ENCODE measurements at regions not wholly inside any gene's neighbourhood (a gene's known extent, or its start where the extent isn't known, plus 50 kb on each side); places are given as distances from the start of the nearest gene placed in this dataset.

- no peak for TF ChIP-seq JUN (CRISPR knock-in tag; IDR thresholded peaks at IDR 0.05)
- no peak for TF ChIP-seq ZBTB39 (CRISPR knock-in tag; IDR thresholded peaks at IDR 0.05)
- TF ChIP-seq, protein P1, sequence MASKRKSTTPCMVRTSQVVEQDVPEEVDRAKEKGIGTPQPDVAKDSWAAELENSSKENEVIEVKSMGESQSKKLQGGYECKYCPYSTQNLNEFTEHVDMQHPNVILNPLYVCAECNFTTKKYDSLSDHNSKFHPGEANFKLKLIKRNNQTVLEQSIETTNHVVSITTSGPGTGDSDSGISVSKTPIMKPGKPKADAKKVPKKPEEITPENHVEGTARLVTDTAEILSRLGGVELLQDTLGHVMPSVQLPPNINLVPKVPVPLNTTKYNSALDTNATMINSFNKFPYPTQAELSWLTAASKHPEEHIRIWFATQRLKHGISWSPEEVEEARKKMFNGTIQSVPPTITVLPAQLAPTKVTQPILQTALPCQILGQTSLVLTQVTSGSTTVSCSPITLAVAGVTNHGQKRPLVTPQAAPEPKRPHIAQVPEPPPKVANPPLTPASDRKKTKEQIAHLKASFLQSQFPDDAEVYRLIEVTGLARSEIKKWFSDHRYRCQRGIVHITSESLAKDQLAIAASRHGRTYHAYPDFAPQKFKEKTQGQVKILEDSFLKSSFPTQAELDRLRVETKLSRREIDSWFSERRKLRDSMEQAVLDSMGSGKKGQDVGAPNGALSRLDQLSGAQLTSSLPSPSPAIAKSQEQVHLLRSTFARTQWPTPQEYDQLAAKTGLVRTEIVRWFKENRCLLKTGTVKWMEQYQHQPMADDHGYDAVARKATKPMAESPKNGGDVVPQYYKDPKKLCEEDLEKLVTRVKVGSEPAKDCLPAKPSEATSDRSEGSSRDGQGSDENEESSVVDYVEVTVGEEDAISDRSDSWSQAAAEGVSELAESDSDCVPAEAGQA (IDR thresholded peaks at IDR 0.05; ENCODE audit: low read depth) = no peak
- TF ChIP-seq, protein P1 (CRISPR knock-in tag; IDR thresholded peaks at IDR 0.05; ENCODE audit: borderline replicate concordance) = no peak
Observed at GRCh38 chr17:14838567-14838966, 426.6 kb downstream of the PMP22 start (continued).

- no TSS peak for BruUV-seq (replicated peaks)
- Histone ChIP-seq H3K4me3 (replicated peaks in 1 of 3; ENCODE audit: insufficient read depth in 1 of 3, low read depth in 2 of 3, low read length in 3 of 3) (no peak overlapping the region), H3K27me3 (ENCODE audit: control insufficient read depth in 1 of 2, insufficient read depth in 2 of 2, low read length in 2 of 2) (no peaks in the 10 kb centered on the region; a peak in 1 of 5 replicates), H3K36me3 (replicated peaks in 1 of 2; ENCODE audit: control insufficient read depth in 1 of 2, insufficient read depth in 2 of 2, low read length in 2 of 2) (no peaks in the 10 kb centered on the region), H3K9ac (ENCODE audit: insufficient read depth, low read depth, low read length) (no peak overlapping the region), H4K20me1 (ENCODE audit: insufficient read depth, low read length) (no peaks in the 10 kb centered on the region), H3K4me2 (ENCODE audit: low read depth, low read length) (no peak overlapping the region), H2AFZ (ENCODE audit: low read length) (no peak overlapping the region), H3K27ac (ENCODE audit: extremely low read length, insufficient read depth, low read length) (no peak overlapping the region), H3K4me1 (ENCODE audit: insufficient read depth, low read length) (no peaks in the 10 kb centered on the region), H3K79me2 (ENCODE audit: insufficient read depth, low read length) (no peaks in the 10 kb centered on the region), H3K9me3 (ENCODE audit: low read length) (no peaks in the 10 kb centered on the region)
- FAIRE-seq (no peak), DNase-seq (ENCODE audit: low spot score) (no peak), ATAC-seq (no peak)
- ChIA-PET CTCF (ENCODE audit: low intra/inter-chr PET ratio, low total read pairs) (no interaction called here), POLR2A (no interaction called here)
- 21% methylated on average over 6 of the region's 6 CpGs for WGBS (ENCODE audit: low lambda C conversion rate)
- in situ Hi-C loops (cut with HindIII; ENCODE audit: extremely low pct_ligation_motif_present, low pct_unique_long_range_greater_than_20kb) = no loop called here
- intact Hi-C loops (cut with micrococcal nuclease; ENCODE audit: unreplicated experiment) = no loop called here
- TF ChIP-seq, protein P2, sequence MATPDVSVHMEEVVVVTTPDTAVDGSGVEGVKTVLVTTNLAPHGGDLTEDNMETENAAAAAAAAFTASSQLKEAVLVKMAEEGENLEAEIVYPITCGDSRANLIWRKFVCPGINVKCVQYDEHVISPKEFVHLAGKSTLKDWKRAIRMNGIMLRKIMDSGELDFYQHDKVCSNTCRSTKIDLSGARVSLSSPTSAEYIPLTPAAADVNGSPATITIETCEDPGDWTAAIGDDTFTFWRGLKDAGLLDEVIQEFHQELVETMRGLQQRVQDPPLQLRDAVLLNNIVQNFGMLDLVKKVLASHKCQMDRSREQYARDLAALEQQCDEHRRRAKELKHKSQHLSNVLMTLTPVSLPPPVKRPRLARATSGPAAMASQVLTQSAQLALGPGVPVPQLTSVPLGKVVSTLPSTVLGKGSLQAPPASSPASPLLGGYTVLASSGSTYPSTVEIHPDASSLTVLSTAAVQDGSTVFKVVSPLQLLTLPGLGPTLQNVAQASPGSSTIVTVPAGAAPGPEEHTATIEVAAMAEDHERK (CRISPR knock-in tag; IDR thresholded peaks at IDR 0.05; ENCODE audit: low read depth) = no peak
- TF ChIP-seq KDM6A (CRISPR knock-in tag; IDR thresholded peaks at IDR 0.05; ENCODE audit: low read depth) = no peak
- no peak for TF ChIP-seq ZNF572 (CRISPR knock-in tag; IDR thresholded peaks at IDR 0.05)
- no peak for TF ChIP-seq ZNF484 (CRISPR knock-in tag; IDR thresholded peaks at IDR 0.05; ENCODE audit: borderline replicate concordance, low read depth)
- no peak for TF ChIP-seq E2F5 (CRISPR knock-in tag; conservative IDR thresholded peaks at IDR 0.05)
- no peak for TF ChIP-seq ISX (CRISPR knock-in tag; conservative IDR thresholded peaks at IDR 0.05)
- no peak for TF ChIP-seq NFATC3 (CRISPR knock-in tag; IDR thresholded peaks at IDR 0.05)
- no peak for TF ChIP-seq SAP130 (CRISPR knock-in tag; IDR thresholded peaks at IDR 0.05; ENCODE audit: low read depth)
- no peak for TF ChIP-seq GFI1 (CRISPR knock-in tag; IDR thresholded peaks at IDR 0.05; ENCODE audit: borderline replicate concordance)
- no peak for TF ChIP-seq ZSCAN22 (CRISPR knock-in tag; IDR thresholded peaks at IDR 0.05)
Observed at GRCh38 chr17:14833201-14833785, 431.8 kb downstream of the PMP22 start.

All from HepG2 (cell line).